ENCODE measurements at regions not wholly inside any gene's neighbourhood (a gene's known extent, or its start where the extent isn't known, plus 50 kb on each side); places are given as distances from the start of the nearest gene placed in this dataset.

DNA sequence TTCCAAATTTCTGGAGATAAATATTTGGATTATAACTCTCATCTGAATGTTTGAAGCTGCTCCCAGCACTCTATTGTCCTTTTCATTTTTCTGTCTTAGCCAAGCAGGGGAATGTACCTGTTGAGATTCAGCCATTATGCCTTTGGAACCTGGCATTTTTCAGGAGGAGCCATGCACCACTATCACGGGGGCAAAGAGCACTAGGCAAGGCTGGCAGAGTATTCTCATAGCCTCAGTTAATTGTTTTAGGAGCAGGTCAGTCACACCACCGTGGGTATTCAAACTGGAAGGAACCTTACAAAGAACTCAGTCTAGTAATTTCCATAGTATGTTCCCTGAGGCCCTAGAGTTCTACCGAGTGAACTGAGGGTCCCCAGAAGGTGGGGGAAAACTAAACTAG is 348.9 kb downstream of the TMEM114 start:
- Histone ChIP-seq H3K27me3 (no peaks in the 10 kb centered on the region), H3K36me3 (no peaks in the 10 kb centered on the region), H3K4me3 (no peak overlapping the region), H3K27ac (no peak overlapping the region), H3K9me3 (no peaks in the 10 kb centered on the region), H3K4me1 (ENCODE audit: insufficient read depth) (no peaks in the 10 kb centered on the region)
- intact Hi-C loops (cut with DNase I) = no loop called here
- TF ChIP-seq EP300 (IDR thresholded peaks at IDR 0.05) (no peak), POLR2A (IDR thresholded peaks at IDR 0.05) (no peak)
- TF ChIP-seq, protein P1, sequence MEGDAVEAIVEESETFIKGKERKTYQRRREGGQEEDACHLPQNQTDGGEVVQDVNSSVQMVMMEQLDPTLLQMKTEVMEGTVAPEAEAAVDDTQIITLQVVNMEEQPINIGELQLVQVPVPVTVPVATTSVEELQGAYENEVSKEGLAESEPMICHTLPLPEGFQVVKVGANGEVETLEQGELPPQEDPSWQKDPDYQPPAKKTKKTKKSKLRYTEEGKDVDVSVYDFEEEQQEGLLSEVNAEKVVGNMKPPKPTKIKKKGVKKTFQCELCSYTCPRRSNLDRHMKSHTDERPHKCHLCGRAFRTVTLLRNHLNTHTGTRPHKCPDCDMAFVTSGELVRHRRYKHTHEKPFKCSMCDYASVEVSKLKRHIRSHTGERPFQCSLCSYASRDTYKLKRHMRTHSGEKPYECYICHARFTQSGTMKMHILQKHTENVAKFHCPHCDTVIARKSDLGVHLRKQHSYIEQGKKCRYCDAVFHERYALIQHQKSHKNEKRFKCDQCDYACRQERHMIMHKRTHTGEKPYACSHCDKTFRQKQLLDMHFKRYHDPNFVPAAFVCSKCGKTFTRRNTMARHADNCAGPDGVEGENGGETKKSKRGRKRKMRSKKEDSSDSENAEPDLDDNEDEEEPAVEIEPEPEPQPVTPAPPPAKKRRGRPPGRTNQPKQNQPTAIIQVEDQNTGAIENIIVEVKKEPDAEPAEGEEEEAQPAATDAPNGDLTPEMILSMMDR (IDR thresholded peaks at IDR 0.05) = no peak
- DNase-seq = no peak
- WGBS, 3 donors = 45 to 65% (median 58%) methylated on average over 3 of the region's 3 CpGs

DNA sequence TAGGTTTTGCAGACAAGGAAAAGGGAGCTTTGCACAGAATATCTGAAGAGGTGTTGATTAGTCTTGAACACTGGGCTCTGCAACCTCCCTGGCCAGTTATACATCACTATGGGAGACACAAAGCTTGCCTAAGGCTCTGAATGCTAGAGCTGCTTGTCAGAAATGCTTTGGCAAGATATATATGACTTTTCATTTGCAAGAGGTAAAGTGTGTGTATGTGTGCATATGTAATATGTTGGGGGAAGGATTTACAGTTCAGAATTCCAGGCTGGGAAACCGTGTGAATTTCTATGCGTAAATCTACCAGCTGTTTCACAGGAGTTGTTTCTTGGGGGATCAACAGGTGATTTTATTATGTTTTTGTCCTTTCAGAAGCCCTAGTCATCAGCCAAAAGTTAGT is 350.9 kb downstream of the TMEM114 start:
- 56 to 69% (median 60%) methylated on average over 2 of the region's 2 CpGs for WGBS, 3 donors

DNA sequence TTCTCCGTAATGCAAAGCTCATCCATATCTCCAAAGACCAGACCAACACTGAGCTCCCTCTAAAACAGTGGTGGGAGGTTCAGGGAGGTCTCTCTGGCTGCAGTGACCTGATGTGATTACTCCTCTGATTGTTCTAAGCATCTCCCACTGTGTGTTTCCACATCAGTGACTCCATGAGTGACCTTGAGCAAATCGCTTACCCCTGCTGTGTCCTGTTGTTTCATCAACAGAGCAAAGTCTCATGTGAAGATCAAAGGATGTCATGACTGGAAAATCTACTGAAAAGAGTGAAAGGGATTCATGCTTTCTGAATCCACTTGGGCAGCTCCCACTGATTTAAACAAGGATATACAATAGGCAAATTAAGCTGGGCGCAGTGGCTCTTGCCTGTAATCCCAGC is 352.9 kb downstream of the TMEM114 start:
- Histone ChIP-seq H3K36me3 (no peaks in the 10 kb centered on the region), H3K4me3 (no peak overlapping the region), H3K27me3 (no peaks in the 10 kb centered on the region), H3K27ac (no peak overlapping the region), H3K9me3 (no peaks in the 10 kb centered on the region), H3K4me1 (ENCODE audit: insufficient read depth) (no peaks in the 10 kb centered on the region)
- WGBS, 3 donors = 69 to 80% (median 78%) methylated on average over 3 of the region's 3 CpGs
- DNase-seq = no peak
- TF ChIP-seq POLR2A (IDR thresholded peaks at IDR 0.05) (no peak), EP300 (IDR thresholded peaks at IDR 0.05) (no peak)
- TF ChIP-seq, protein P1 (IDR thresholded peaks at IDR 0.05) = no peak
- intact Hi-C loops (cut with DNase I) = no loop called here

More for the DNA sequence above, 350.9 kb downstream of the TMEM114 start:
- Histone ChIP-seq H3K4me3 (no peak overlapping the region), H3K27ac (no peak overlapping the region), H3K9me3 (no peaks in the 10 kb centered on the region), H3K27me3 (no peaks in the 10 kb centered on the region), H3K4me1 (ENCODE audit: insufficient read depth) (no peaks in the 10 kb centered on the region), H3K36me3 (no peaks in the 10 kb centered on the region)
- intact Hi-C loops (cut with DNase I) = no loop called here
- no peak for DNase-seq
- TF ChIP-seq, protein P1 (IDR thresholded peaks at IDR 0.05) = no peak
- TF ChIP-seq EP300 (IDR thresholded peaks at IDR 0.05) = no peak
- TF ChIP-seq POLR2A (IDR thresholded peaks at IDR 0.05) = no peak

DNA sequence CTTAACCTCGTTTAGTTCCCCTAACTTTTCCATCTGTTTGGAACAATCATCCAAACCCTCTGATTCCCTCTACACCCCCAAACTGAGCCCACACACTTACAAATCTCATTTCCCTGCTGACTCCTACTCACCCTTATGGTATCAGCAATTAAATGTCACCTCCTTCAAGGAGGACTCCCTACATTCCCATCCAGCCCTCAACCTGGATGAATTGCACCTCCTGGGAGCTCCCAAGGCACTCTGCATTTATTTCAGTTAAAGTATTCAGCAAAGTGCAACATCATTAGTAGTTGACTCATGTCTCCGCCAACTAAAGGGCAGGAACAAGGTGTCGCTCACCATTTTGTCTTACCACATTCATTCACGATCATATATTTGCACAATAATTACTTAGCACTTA is 353.5 kb downstream of the TMEM114 start:
- Histone ChIP-seq H3K9me3 (no peaks in the 10 kb centered on the region), H3K27me3 (no peaks in the 10 kb centered on the region), H3K4me3 (no peak overlapping the region), H3K4me1 (ENCODE audit: insufficient read depth) (no peaks in the 10 kb centered on the region), H3K27ac (no peak overlapping the region), H3K36me3 (no peaks in the 10 kb centered on the region)
- 70 to 80% (median 70%) methylated on average over 4 of the region's 4 CpGs for WGBS, 3 donors
- TF ChIP-seq POLR2A (IDR thresholded peaks at IDR 0.05) = no peak
- TF ChIP-seq EP300 (IDR thresholded peaks at IDR 0.05) = no peak
- TF ChIP-seq, protein P1 (IDR thresholded peaks at IDR 0.05) = no peak
- intact Hi-C loops (cut with DNase I) = no loop called here
- DNase-seq = no peak

Data from ovary (tissue), 7 donors.